ENCODE measurements at regions not wholly inside any gene's neighbourhood (a gene's known extent, or its start where the extent isn't known, plus 50 kb on each side); places are given as distances from the start of the nearest gene placed in this dataset.

- H3K4me1 ChIP-seq (ENCODE audit: control insufficient read depth, insufficient read depth, low read length): no peaks in the 10 kb centered on the region
- ChIA-PET POLR2A (no interaction called here), CTCF (no interaction called here)
- H3K9me3 ChIP-seq (ENCODE audit: control insufficient read depth, insufficient read depth, low read depth, low read length): no peaks in the 10 kb centered on the region
- H3K36me3 ChIP-seq (ENCODE audit: control insufficient read depth in 2 of 2, insufficient read depth in 1 of 2, low read length in 2 of 2): no peaks in the 10 kb centered on the region
- H3K4me3 ChIP-seq (ENCODE audit: low read depth, low read length): no peak overlapping the region
- TF ChIP-seq ZNF350 (tag by site-specific recombination; IDR thresholded peaks at IDR 0.05) (no peak), SP2 (tag by site-specific recombination; IDR thresholded peaks at IDR 0.05) (no peak), IKZF3 (tag by site-specific recombination; IDR thresholded peaks at IDR 0.05) (no peak), ZNF610 (tag by site-specific recombination; IDR thresholded peaks at IDR 0.05; ENCODE audit: borderline replicate concordance) (no peak), PRDM10 (tag by site-specific recombination; IDR thresholded peaks at IDR 0.05) (no peak), ZNF561 (tag by site-specific recombination; IDR thresholded peaks at IDR 0.05; ENCODE audit: borderline replicate concordance) (no peak), MZF1 (tag by site-specific recombination; IDR thresholded peaks at IDR 0.05; ENCODE audit: borderline replicate concordance) (no peak), ZNF548 (tag by site-specific recombination; IDR thresholded peaks at IDR 0.05) (no peak), ZNF707 (tag by site-specific recombination; IDR thresholded peaks at IDR 0.05) (no peak), GLIS2 (tag by site-specific recombination; IDR thresholded peaks at IDR 0.05) (no peak), ZNF23 (tag by site-specific recombination; IDR thresholded peaks at IDR 0.05; ENCODE audit: borderline replicate concordance) (no peak), BCL6B (tag by site-specific recombination; IDR thresholded peaks at IDR 0.05) (no peak), ATF2 (tag by site-specific recombination; IDR thresholded peaks at IDR 0.05; ENCODE audit: low read depth) (no peak), ZSCAN16 (tag by site-specific recombination; IDR thresholded peaks at IDR 0.05) (no peak), ZNF221 (tag by site-specific recombination; IDR thresholded peaks at IDR 0.05; ENCODE audit: borderline replicate concordance) (no peak)
- TF ChIP-seq, protein P1, sequence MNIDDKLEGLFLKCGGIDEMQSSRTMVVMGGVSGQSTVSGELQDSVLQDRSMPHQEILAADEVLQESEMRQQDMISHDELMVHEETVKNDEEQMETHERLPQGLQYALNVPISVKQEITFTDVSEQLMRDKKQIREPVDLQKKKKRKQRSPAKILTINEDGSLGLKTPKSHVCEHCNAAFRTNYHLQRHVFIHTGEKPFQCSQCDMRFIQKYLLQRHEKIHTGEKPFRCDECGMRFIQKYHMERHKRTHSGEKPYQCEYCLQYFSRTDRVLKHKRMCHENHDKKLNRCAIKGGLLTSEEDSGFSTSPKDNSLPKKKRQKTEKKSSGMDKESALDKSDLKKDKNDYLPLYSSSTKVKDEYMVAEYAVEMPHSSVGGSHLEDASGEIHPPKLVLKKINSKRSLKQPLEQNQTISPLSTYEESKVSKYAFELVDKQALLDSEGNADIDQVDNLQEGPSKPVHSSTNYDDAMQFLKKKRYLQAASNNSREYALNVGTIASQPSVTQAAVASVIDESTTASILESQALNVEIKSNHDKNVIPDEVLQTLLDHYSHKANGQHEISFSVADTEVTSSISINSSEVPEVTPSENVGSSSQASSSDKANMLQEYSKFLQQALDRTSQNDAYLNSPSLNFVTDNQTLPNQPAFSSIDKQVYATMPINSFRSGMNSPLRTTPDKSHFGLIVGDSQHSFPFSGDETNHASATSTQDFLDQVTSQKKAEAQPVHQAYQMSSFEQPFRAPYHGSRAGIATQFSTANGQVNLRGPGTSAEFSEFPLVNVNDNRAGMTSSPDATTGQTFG (tag by site-specific recombination; IDR thresholded peaks at IDR 0.05; ENCODE audit: borderline replicate concordance): no peak
- TF ChIP-seq, protein P2, sequence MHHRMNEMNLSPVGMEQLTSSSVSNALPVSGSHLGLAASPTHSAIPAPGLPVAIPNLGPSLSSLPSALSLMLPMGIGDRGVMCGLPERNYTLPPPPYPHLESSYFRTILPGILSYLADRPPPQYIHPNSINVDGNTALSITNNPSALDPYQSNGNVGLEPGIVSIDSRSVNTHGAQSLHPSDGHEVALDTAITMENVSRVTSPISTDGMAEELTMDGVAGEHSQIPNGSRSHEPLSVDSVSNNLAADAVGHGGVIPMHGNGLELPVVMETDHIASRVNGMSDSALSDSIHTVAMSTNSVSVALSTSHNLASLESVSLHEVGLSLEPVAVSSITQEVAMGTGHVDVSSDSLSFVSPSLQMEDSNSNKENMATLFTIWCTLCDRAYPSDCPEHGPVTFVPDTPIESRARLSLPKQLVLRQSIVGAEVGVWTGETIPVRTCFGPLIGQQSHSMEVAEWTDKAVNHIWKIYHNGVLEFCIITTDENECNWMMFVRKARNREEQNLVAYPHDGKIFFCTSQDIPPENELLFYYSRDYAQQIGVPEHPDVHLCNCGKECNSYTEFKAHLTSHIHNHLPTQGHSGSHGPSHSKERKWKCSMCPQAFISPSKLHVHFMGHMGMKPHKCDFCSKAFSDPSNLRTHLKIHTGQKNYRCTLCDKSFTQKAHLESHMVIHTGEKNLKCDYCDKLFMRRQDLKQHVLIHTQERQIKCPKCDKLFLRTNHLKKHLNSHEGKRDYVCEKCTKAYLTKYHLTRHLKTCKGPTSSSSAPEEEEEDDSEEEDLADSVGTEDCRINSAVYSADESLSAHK (tag by site-specific recombination; IDR thresholded peaks at IDR 0.05): no peak
- TF ChIP-seq, protein P3, sequence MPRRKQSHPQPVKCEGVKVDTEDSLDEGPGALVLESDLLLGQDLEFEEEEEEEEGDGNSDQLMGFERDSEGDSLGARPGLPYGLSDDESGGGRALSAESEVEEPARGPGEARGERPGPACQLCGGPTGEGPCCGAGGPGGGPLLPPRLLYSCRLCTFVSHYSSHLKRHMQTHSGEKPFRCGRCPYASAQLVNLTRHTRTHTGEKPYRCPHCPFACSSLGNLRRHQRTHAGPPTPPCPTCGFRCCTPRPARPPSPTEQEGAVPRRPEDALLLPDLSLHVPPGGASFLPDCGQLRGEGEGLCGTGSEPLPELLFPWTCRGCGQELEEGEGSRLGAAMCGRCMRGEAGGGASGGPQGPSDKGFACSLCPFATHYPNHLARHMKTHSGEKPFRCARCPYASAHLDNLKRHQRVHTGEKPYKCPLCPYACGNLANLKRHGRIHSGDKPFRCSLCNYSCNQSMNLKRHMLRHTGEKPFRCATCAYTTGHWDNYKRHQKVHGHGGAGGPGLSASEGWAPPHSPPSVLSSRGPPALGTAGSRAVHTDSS (tag by site-specific recombination; IDR thresholded peaks at IDR 0.05): no peak
- no peak overlapping the region for H3K27ac ChIP-seq (ENCODE audit: extremely low read depth, low read depth, low read length)
These were observed 662.0 kb upstream of the CDH18 start for GRCh38 chr5:20649966-20650365.
